DMS153 treated with DMSO at 0.1 percent for 48 hours (cell line): ENCODE measurements at regions not wholly inside any gene's neighbourhood (a gene's known extent, or its start where the extent isn't known, plus 50 kb on each side); places are given as distances from the start of the nearest gene placed in this dataset.
A peak's percentile ranks its signal among the peaks of the same experiment; 100 is the strongest.

Source experiments
- DNase-seq: peaks from one replicate; lab custom pipeline; 2025; ENCODE audit not compliant: unreplicated experiment; lab: John Stamatoyannopoulos, UW

DNA sequence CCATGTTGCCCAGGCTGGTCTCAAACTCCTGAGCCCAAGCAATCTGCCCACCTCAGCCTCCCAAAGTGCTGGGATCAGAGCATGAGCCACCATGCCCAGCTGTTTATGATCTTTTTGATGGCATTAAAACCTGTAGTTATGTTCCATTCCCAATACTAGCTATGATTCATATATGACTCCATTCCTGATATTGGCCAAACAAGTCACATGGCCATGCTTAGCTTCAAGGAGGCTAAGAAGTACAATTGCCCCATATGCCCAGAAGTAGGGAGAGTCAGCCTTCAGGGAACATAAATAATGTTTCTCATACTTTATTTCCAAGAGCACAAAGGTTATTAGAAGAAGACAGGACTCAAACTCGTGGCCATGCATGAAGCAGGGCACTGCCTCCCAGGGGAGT is 132.4 kb upstream of the RAB6C start:
- no peak for DNase-seq

DNA sequence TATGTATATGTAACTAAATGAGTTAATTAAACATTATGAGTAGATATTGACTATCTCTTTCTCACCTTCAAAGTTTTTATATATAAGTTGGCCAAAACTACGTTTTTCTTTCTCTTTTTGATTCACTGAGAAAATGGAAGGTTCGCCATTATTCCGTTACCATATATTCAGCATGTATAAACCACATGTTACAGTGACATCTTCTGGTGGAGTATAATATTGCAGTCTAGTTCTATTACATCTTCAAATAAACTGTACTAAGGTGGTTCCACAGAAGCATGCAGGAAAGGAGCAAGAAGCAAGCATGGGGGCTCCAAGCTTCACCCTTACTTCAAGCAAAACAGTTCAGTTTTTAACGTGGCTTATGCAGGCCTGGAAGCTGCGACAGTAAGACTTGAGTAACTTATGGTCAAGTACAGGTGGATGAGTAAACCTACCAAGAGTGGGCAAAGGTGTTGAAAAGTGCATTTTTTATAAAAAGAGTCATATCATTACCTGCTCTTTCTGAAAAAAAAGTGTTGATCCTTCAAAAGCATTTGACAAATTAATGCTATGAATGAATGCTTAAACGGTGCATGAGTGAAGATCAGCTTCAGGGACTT is 129.8 kb upstream of the RAB6C start:
- DNase-seq: peak; percentile 49

DNA sequence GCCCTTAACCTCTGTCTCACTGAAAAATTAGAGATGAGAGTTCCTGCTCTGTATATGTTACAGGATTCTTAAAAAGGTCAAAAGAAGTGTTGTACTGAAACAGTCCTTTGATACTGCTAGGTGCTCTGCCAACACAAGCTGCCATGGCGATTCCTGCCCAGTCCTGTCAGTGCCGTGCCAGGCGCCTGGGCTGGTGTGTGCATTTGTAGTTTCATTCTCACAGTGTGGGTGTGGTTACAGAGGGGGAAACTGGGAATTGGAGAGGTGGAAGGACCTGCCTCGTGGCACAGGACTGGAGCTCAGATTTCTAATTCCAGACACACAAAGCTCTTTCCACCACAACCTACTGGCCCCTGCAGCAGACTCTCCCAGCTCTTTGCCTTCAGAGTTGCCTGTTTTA is 122.3 kb upstream of the RAB6C start:
- DNase-seq: peak; percentile 4

DNA sequence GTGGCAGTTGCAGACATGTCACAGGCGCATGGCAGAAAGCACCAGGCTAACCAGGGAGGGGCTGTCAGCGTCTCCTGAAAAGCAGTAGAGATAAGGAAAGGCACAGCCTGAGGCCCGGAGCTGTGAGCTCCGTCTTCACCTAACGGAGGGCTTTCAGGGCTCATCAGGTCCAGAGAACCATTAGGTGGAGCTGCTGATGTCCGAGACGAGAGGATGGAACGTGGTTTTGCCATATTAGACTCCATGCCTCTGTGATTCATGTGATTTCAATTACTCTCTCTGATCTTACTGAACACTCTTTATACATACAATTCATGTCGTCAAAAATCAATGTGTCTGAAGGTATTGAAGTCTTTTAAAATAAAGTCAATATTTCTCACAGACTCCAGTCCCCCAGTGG is 120.3 kb upstream of the RAB6C start:
- DNase-seq: no peak

DNA sequence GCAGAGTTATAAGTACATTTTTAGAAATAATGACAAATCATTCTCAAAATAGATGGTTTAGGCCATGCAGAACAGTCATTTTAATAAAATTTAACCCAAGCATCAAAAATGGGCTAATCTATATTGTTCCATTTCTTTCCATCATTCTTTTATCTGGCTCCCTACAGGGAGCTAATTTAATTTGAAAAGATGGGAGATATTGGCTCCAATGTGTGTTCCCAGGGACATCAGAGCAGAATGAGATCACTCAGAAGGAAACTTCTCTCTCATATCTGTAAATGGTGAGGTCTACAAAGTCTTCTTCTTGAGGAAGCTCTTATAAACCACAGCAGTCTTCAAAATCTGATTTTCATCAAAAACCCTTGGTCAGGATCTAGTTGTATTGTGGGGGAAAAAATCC is 119.4 kb upstream of the RAB6C start:
- no peak for DNase-seq

DNA sequence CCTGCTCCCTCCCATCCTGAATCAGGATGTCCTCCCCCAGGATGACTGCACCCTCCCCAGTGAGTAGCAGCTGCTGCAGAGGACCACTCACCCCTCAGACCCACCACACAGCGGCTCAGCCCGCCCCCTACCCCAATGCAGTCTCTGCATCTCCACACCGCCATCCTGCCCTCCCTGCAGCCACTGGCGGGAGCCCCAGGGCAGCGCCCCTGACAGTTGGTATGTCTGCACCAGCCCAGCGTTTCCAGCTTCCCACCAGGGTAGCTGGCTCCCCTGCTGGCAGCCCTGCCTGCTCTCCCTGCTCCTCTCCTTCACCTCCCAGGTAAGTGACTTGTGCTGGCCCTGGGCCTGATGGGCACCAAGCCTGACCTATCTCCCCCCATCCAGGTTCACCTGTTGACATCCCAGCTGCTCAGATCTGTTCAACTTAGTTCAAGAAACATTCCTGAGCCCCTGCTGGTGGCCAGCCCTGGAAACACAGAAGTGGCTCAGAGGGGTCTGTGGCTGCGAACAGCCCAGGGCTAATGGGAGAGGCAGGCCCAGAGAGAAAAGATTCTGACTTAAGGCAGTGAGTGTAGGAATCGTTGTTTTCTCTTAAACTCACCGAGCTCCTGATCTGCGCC is 117.7 kb upstream of the RAB6C start:
- DNase-seq: no peak

DNA sequence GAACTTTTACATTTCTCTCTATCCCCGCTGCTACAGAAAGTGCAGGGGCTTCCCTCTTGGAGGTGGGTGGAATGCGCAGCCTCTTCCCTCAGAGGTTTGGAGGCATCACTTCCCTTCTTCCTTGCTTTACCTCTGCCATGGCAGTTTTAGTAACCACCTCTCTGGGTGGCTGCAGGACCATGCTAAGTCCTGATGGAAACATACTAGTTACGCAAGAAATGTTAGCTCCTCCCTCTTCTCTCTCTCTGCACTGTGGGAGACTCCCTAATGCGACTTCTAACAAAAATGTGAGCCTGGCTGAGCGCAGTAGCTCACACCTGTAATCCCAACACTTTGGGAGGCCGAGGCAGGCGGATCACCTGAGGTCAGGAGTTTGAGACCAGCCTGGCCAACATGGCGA is 116.8 kb upstream of the RAB6C start:
- DNase-seq: no peak

DNA sequence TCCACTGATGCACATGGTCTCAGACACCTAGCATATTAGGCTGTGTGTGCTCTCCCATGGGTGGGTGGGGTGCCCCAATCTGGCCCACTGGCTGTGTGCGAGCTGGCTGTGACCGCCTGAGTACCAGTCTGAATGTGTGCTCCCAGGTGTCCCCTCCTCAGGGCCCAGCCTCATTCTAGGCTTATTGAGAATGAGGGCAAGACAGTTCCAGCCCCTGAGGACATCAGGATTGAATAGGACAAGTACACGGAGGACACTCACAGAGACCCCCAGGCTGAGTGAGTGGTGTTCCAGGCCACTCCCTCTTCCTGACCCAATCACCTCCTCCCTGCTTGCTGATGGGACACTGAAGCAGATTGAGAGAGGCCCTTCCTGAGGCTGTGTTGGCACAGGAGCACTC is 116.1 kb upstream of the RAB6C start:
- no peak for DNase-seq

DNA sequence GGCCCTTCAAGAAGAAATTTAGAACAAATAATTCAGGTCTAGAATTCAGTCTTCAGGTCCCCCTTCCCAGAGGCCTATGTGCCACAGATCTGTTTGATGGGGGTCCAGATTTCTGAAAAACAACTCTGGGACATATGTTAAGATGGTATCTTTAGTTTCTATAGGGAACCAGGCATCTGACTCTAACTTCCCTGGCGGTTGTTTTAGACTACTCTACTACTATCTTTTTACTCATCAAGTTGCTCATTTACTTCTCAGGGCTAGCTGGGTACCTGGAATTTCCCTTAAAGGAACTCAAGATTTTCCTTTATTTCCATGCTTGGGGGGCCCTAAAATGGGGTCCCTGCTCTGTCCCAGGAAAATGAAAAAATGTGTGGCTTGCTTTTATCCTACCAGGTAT is 114.7 kb upstream of the RAB6C start:
- no peak for DNase-seq

DNA sequence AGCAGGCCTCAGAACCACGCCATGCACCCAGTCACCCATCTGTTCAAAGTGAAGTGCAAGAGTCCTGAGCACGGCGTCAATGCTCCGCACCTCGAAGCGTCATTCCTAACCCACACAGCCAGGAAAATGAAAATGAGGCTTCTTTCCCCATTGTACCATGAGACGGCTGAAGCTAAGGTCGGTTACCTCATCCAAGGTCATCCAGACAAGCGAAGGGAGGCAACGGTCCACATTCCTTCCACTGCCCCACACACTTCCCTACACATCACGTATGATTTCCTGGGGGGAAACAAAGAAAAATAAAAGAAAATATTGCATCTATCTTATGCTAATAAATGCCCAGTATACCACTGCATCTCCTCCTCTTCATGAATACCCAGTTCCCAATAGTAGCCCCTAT is 113.5 kb upstream of the RAB6C start:
- DNase-seq: no peak

DNA sequence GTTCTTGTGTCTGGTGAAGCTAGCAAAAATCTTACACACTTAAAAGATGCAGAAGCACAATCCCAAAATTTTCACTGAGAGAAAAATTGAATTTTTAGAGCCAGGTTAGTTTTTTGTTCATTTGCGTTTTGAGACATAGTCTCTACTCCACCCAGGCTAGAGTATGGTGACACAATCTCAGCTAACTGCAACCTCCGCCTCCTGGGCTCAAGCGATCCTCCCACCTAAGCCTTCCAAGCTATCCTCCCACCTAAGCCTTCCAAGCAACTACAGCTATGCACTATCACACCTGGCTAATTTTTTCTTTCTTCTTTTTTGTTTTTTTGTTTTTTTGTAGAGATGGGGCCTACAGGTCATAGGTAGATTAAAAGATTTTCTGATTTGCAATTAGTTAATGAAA is 113.1 kb upstream of the RAB6C start:
- no peak for DNase-seq

DNA sequence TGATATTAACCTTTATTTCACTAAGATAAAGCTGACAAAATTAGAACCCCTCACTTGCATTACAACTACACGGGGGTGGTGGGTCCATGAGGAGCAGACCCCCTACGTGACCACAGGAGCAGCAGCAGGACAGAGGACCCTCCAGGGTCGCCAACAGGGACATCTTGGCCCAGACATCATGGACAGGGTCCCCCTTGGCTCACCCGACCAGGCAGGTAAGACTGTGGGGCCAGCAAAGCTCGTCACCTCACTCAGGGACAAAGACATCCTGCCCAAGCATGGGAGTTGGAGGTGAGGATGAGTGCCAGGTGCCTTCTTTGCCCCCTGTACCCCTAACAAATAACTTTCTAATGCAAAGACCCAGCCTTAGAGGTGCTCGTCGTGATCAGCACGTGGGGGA is 111.3 kb upstream of the RAB6C start:
- DNase-seq: no peak

DNA sequence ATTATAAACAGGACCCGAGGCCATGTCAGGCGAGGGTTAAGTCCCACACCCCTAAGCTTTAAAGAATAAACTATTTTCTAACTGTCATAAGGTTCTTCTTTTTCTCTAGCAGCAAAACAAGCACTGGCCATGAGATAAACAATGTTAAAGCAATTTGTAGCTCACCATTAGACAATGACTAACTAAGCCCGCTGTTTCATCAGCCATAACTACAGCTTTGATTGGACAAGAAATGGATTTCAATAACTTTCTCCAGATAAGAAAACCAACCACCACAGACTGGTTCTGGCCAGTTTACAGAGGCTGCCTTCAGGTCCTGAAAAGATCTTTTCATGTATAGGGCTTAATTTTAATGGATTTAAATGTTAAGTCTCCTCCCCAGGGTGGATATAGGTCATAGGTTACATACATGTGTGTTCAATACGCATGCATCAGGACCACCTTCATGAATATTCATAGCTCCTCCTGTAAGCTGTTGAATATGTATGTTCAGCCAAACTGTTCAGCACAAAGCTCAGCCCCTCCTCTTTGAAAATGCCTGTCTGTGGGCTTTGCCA is 108.7 kb upstream of the RAB6C start:
- no peak for DNase-seq

DNA sequence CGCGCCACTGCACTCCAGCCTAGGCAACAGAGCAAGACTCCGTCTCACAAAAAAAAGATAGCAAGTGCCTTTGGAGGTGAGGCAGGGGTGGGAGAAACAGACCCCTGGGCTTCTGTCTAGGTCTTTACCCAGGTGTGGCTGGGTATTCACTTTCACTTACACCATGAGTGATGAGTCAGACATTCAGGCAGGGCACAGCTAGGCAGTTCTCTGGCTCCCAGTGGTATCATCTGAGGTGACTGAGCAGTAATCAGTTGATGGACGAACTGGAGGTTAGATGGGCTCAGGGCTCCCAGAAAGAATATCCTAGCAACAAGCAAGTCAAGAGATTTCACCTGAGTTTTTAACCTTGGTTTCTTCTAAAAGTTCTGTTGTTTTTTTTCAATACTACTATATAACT is 107.0 kb upstream of the RAB6C start:
- no peak for DNase-seq

DNA sequence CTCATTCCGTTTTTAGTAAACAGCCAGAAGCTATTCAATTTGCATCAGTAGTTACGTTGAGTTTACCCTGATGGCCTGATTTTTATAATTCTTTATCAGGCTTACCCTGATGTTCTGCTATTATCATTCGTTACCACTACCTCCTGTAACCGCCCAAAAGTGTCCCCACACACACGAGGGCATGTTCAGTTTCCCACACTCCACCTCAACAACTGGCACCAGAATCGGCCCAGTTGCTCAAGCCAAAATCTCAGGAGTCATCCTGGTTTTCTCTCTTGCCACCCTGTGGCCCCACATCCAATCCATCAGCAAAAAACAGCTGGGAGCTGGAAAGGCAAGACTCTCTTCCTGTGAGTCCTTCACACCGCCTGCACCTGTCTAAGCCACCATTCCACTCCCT is 102.9 kb upstream of the RAB6C start:
- no peak for DNase-seq

DNA sequence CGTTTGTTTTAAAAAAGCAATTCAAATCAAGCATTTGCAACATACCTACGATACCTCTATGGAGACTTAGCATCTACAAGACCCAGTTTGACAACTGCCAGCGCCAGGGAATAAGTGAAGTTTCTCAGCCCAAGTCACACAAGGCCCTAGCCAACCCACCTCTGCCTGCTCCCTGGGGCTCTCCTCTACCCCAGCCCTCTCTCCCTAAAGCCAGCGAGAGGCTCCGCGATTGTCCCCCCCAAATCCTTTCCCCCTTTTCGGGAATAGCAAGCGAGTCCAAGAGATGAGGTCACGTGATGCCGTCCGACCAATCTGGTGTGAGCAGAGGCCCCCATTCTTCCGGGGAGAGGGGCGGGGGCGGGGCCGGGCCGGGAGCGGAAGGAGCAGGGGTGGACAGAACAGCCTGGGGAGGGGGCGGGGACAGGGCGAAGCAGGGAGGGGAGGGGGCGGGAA is 102.2 kb upstream of the RAB6C start:
- peak; percentile 78 for DNase-seq

DNA sequence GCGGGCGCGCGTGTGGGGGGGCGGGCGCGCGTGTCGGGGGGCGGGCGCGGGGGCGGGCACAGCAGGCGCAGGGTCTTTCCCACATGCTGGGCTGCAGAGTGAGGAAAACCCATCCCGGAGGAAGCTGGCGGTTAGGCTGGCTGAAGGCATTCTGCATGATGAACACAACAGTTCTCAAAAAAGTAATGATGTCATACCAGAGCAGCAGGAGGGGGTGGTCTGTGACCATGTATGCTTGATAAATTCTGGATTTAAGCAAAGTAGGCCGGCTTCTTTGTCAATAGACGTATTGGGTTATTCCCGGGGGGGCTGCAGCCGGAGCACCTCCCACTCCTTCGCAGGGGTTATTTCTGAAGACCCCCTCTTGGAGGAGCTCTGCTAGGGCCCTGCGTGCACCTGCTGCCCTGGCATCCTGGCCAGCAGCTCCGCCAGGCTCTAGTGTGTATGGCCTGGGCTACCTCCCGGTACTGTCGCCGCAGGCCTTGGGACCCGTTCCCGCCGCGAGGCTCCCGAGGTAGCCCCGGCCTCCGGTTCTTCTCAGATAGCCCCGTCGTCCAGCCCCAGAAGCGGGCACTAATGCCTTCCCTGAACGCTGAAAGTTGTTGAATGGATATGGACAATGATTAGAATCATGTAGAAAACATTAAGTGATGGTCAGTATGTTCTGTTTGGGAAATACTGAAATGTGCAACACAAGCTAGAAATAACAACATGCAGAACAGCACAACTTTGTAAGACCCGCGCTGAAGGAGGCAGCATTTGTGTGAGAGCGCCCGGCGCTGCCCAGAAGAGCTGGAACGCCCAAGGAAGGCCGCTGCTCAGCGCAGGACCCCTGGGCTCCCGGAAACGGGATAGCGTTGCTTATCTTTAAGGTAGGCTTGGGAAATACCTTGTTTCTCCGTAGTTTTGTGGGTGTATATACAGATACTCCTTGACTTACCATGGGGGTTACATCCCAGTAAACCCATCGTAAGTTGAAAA is 101.4 kb upstream of the RAB6C start:
- peak; percentile 11 for DNase-seq

DNA sequence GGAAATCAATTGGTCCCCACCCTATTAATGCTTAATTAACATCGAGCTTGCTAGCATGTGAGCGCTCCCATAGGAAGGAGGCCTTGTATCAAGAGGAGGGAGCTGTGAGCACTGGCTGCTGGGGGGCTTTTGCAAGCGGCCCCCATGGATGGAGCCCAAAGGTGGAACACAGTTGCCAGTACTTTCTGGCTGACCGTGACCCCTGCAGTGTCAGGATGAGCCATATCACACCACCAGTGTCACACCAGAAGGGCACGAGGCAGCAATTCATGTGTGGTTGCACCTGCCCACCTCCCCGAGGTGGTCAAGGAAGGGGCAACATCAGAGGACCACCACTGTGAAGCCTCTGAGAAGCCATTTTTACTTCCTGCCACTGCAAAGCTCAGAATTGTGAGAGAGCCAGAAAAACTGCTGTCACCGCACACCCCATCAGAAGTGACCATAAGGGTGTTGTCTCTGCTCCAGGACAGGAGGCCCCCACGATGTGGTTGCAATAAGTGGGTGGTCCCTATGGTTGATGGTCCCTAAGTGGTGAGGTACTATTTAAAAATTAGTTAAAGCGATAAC is 99.8 kb upstream of the RAB6C start:
- no peak for DNase-seq

DNA sequence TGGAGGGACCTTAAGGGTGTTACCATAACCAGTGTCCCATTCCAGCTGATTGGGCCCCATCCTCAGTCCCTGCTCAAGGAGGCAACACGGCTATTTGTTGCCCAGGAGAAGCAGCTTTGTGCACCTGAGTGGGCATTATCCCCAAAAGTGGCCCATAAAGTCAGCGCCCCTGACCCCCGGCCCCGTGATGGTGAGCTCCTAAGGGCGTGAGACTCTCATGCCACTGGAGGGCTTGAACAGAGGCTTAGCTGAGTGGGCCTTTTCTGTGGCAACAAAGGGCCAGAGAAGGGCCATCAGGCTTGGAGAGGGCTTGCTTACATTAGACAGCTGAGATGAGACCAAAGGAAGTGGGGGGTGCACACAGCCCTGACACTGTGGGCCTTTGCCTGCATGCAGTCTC is 99.2 kb upstream of the RAB6C start:
- DNase-seq: no peak

DNA sequence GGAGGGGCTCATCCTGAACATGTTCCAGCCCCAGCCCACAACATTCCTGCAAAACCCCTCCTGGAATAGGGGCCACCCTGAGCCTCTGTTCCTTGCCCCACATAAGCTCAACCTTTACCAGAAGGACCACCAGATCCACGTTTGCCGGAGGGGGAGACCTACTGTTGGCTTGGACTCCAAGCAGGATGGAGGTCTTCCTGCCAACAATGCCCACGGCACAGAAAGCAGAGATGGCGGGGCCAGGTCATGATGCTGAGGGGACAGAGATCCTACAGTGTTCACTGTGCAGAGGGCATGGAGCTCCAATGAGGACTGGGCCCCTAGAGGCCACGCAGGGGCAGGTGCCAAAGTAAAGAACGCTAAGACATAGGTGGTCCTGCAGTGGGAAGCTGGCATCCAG is 98.5 kb upstream of the RAB6C start:
- DNase-seq: no peak

DNA sequence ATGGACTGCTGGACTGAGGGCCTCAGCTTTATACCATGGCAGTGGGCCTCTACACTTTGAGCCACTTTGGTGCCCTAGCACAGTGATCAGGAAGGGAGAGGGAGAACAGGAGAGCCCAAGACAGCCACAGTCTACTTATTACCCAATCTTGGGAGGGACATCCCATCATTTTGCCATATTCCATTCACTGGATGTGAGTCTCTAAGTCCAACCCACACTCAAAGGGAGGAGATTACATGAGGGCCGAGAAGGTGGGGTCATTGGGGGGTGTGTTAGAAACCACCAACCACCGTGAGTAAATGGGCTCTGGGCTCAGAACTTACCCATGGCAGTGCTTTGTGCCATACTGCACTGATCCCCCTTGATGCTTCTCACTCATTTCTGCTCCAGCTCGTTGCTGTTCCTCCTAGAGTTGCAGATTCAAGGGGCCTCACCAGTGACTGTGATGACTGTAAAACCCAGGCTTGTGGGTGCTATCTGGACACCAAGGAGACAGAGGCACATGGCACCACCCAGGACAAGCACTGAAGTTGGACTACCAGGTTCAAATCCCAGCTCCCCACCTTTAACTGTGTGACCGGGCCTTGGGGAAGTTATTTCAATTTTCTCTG is 97.6 kb upstream of the RAB6C start:
- DNase-seq: no peak
